Hematopoietic multipotent progenitor cell treated with erythropoietin and hydrocortisone succinate and interleukin-3 and kit ligand, for 6 days (in vitro differentiated cells): ENCODE measurements at regions not wholly inside any gene's neighbourhood (a gene's known extent, or its start where the extent isn't known, plus 50 kb on each side); places are given as distances from the start of the nearest gene placed in this dataset.

Experiments used
- DNase-seq: peaks from one replicate; pipeline ENCODE4 v3.0.0-alpha.2; 2015

DNA sequence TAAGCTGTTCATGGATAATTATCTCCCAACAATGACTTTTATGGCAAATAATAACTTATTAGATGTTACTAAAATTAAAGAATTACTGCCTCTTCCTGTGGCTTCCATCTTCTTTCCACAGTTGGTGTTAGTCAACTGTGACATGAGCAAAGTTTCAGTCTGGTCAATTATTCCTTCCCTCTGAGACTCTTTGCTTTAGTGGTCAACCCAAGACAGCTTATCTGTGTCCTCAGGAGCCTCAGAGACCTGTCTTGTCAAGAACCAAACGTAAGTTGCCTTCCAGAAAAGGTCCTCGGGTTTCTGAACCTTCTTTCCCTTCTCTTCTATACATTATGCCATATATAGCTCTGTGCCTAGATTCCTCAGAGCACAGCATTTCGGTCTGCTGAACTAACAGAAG lies 263.2 kb upstream of the ZP4 start:
- no peak for DNase-seq

DNA sequence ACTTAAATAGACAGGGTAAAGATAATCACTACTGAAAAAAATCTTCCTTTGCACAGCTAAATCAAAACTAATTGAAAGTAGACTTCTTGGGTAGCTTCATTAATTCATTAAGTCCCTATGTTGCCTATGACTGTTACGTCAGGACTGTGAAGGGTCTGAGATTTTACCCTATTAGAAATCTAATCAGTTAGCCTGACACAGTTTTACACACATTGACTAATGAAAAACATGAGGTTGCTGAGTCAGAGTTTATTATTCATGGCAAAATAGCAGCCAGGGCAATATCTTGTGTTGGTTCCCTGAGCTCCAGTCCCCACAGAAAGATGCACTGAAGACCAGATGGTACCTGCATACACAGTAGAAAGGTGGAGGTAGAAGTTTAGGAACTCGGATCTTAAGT lies 262.5 kb upstream of the ZP4 start:
- no peak for DNase-seq

DNA sequence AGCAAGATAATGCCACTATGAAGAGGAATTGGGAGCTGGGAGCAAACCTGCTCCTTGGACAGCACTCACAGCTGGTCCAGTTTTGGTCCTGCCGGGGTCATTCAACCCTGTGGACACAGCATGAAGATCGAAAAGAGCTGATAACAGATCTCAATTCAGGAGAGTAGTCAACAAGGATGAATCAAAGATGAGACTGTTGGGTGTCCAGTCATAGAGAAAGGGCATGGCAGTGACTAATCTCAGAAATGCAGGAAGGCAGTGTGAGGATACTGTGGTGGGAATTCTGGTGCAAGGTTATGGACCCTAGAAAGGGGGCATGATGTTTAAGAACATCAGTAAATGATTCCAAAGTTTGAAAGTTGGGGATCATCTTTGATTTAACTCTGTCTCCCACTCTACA lies 261.4 kb upstream of the ZP4 start:
- DNase-seq: no peak

DNA sequence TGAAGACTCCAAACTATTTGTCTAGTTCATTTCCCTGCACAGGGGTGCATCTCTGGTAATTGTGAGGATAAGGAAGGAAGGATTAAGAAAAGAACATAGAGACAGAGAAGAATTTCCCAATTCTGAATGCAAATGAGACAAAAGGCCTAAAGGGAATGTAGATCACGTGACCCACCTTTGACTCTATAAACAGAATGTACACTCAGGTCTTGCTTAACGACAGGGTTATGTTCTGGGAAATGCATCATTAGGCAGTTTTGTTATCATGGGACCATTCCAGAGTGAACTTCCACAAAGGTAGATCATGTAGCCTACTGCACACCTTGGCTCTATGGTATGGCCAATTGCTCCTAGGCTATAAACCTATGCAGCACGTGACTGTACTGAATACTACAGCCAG lies 252.3 kb upstream of the ZP4 start:
- DNase-seq: no peak

DNA sequence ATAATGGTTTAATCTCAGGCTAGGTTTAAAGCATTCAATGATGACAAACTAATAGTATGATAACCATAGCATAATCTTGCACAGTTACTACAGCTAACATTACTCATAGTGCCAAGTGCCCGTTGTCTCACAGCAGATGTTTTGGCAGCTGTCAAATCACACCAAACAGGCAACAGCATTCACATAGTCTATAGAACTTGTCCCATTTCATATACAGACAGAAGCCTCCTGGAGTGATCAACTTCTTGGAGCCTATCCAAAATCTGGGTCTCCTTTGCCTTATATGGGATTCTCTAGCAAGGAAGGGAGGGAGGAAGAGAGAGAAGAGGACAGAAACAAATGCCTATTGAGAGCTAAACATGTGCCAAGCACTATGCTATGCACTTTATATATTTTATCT lies 250.6 kb upstream of the ZP4 start:
- DNase-seq: no peak

GRCh38 chr1:238139713-238140112 lies 249.0 kb upstream of the ZP4 start:
- no peak for DNase-seq

DNA sequence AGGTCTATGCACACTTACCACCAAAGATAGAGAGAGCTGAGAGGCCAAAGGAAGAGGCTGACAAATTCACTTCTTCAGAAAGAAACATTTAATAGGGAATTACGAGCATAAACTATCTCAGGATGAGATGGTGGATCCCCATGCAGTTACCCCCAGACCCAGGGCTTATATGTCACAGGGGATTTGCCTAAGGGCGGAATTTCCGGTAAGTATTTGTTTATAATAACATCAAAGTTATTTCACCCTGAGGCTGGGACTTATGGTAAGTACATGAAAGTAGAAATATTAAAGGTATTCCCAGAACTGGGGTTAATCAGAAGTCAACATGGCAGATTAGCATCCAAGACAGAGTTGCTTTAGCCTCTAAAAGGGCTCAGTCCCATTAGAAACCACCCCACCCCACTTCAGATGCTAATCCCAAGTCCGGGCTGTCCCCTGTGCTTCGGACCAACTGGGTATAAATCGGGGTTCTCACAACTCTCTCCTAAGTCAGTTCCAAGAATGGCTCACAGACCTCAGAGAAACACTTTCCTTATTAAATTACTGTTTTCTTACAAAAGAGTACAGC lies 247.4 kb upstream of the ZP4 start:
- no peak for DNase-seq

- DNase-seq: no peak
Observed at GRCh38 chr1:238135708-238136664, 245.3 kb upstream of the ZP4 start.

GRCh38 chr1:238129677-238130076 lies 239.0 kb upstream of the ZP4 start:
- DNase-seq: no peak

DNA sequence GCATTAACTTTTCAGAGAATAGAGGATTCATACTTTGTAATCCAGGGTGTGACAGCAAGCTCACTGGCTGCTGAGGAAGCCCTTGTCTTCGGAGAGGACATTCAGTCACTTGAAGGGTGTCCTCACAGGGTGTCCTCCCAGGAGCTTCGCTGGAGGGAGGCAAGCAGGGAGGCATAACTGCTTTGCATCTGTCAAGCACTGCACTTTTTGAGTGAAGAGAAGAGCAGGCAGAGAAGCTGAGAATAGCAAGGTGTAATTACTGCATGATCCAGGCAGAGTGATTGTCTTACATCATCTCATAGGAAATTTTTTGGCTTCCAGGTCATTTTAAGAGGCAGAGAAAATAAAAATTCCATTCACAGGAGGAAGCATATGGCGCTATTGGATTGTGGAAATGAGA lies 232.5 kb upstream of the ZP4 start:
- no peak for DNase-seq

- DNase-seq: no peak
Observed at GRCh38 chr1:238119861-238120260, 229.1 kb upstream of the ZP4 start.

DNA sequence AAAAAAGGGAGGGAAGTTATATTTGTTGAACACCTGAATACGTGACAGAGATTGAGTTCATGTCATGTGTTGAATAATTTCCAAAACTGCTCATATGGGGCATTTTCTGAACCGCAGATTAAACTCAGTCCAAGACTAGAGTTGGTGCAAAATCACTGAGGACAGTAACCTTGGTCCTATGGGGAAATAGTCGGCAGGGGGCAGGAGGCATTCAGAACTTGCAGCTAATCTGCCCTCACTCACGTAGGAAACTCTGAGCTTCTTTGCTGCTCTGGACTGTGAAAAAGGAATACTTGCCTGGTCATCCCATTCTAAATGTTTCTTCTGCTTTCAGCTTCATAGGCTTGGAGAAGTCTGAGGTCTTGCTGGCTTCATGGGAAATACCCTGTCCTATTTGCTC lies 228.3 kb upstream of the ZP4 start:
- DNase-seq: no peak

GRCh38 chr1:238115852-238116251 lies 225.1 kb upstream of the ZP4 start:
- no peak for DNase-seq

DNA sequence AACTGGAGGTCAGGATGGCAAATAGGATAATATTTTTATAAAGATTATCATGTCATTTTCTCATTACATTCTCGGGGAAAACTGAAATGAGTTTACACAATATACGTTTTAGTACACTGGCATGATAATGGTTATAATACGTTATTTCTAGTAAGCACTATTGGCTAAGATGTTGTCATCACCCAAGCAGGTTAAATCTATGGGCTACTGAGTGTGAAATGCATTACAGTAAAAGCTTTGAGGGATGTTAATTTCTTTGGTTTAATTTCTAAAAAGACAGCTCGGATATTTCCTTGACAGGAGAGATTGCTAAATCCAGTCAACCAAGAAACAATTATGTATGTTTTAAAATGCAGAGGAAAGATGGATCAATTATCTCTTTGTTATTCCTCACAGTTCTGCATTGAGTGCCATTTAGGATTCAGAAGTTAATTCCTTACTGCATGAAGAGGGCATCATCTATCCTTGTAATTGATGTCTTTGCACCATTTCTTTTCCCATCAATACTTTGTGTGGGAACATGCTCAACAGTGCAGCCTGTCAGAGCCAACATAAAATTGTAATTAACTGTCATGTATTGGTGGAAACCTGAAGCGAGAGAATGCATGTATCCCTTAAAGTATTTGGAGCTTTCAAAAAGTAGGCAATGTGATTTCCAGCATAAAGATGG lies 222.4 kb upstream of the ZP4 start:
- no peak for DNase-seq

DNA sequence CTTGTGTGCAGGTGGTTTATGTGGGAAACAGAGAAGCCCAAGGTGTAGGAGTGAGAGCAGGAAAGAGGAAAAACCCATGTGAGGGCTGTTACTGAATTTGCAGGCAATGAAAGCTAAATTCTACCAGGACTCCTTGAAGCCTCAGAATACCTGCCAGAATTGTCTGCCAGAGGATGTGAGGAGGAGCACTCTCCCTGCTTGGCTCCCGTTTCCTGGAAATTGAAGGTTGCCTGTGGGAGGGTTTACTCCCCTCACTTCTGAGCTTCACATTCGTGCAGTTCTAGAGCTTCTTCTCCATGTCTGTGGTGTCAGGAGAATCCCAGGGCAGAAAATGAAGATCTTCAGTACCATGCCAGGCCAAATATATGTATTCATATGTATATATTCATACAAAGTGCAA lies 220.8 kb upstream of the ZP4 start:
- DNase-seq: no peak

GRCh38 chr1:238111081-238111480 lies 220.4 kb upstream of the ZP4 start:
- no peak for DNase-seq

DNA sequence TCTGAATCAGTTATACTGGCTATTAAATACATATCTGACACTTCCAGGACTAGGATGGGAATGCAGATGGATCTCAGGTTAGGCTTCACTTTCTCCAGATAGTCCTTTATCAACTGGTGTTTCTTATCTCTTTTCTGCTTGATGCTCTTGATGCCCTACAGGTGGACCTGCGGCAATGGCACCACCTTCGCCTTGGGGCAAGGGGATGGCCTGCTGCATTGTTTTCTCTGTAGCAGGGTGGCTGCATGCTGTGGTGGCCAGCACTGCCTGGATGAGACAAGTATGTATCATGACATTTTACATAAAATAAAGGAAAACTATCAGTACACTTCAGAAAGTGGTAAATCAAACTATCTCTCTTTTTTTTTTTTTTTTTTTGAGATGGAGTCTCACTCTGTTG lies 217.7 kb upstream of the ZP4 start:
- no peak for DNase-seq

DNA sequence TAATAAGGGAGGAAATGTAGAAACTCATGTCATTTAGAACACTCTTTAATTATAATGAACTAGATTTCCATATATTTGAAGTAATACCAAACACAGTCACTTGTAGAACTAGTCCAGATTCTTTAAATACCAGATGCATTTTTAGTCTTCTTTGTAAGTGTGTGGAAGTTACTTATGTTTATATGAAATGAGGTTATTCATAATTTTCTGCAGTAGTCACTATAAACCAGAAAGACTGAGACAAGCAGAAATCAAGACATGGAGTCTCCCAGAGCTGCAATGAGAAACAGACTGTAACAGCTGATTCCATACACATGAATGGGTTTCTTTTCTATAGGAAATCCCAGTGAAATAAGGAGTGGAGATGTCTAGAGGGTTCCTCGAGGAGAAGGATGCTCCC lies 216.6 kb upstream of the ZP4 start:
- no peak for DNase-seq

- DNase-seq: no peak
Observed at GRCh38 chr1:238104752-238105151, 214.0 kb upstream of the ZP4 start.

- no peak for DNase-seq
Observed at GRCh38 chr1:238101923-238102322, 211.2 kb upstream of the ZP4 start.

DNA sequence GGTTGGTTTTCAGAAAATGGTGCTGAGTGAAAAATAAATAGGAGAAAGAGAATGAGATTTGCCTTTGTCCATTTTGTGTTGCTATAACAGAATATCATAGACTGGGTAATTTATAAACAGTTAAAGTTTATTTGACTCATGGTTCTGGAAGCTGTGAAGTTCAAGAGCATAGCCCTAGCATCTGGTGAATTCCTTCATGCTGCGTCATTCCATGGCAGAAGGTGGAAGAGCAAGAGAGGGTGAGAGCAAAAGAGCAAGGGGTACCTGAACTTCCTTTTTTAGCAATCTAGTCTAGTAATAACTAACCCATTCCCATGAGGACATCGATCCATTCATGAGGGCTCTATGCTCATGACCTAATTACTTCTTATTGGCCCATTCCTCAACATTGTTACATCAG lies 209.1 kb upstream of the ZP4 start:
- no peak for DNase-seq

DNA sequence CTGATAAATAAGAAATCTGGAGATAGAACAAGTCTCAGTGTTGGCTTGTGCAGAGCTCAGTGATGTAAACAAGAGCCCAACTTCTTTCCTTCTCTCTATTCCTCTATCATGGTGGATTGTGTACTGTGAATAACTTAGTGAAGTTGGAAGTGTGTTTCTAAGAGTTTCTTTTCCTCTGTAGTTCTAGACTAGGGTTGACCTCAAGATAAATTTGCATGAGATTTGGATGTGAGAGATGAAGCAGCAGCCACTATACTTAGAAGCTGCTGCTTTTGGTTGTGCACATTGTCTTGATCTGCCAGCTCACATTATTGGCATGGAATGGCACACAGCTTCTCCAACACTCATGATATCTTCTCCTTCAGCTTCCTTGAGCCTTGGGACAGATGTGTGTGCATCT lies 198.9 kb upstream of the ZP4 start:
- no peak for DNase-seq

- DNase-seq: no peak
Observed at GRCh38 chr1:238088560-238089290, 198.0 kb upstream of the ZP4 start.

- DNase-seq: no peak
Observed at GRCh38 chr1:238073991-238074390, 183.3 kb upstream of the ZP4 start.
